ENCODE measurements at regions not wholly inside any gene's neighbourhood (a gene's known extent, or its start where the extent isn't known, plus 50 kb on each side); places are given as distances from the start of the nearest gene placed in this dataset.

- TF ChIP-seq POLR2A (IDR thresholded peaks at IDR 0.05), result no peak
- TF ChIP-seq CTCF (IDR thresholded peaks at IDR 0.05), result no peak
Measured at GRCh38 chr10:130820880-130821482, 490.5 kb downstream of the TCERG1L start.

Measured in Peyer's patch (tissue), 4 donors.